Fibroblast of lung (primary cell): ENCODE measurements at regions not wholly inside any gene's neighbourhood (a gene's known extent, or its start where the extent isn't known, plus 50 kb on each side); places are given as distances from the start of the nearest gene placed in this dataset.

ENCODE experiments used
- DNase-seq, 2 donors: peaks; one replicate each; pipeline versions ENCODE4 v3.0.0 to v3.0.0-alpha.2; 2010; ENCODE audit warnings: low read depth in 2 of 2
- H2AFZ ChIP-seq: 2 replicates; pipeline ENCODE4 v1.5.1; 2012; ENCODE audit warnings: low read length, control low read depth, inconsistent platforms
- H3K27ac ChIP-seq: 2 replicates; pipeline ENCODE4 v1.5.1; 2011; ENCODE audit warnings: low read length, control low read depth; ENCODE audit not compliant: insufficient read depth
- H3K27me3 ChIP-seq: 2 replicates; pipeline ENCODE4 v1.5.1; 2011; ENCODE audit warnings: mild to moderate bottlenecking, low read length; ENCODE audit not compliant: control insufficient read depth, insufficient read depth
- H3K36me3 ChIP-seq: 2 replicates; pipeline ENCODE4 v1.5.1; 2011; ENCODE audit warnings: low read length; ENCODE audit not compliant: control insufficient read depth, insufficient read depth
- H3K4me1 ChIP-seq: 2 replicates; pipeline ENCODE4 v1.5.1; 2011; ENCODE audit warnings: low read length; ENCODE audit not compliant: control insufficient read depth, insufficient read depth; ENCODE audit errors: extremely low read depth
- H3K4me2 ChIP-seq: 2 replicates; pipeline ENCODE4 v1.5.1; 2011; ENCODE audit warnings: low read length, control low read depth; ENCODE audit not compliant: insufficient read depth; ENCODE audit errors: extremely low read depth
- H3K4me3 ChIP-seq, 4 experiments: fragments of 200-600 bp in 1 of 4; sonication (generic) in 1 of 4; replicated peaks in 1 of 4; 2 replicates each; pipeline ENCODE4 v1.5.1; 2011 to 2016; ENCODE audit warnings: low read length in 4 of 4, low read depth in 3 of 4, mild to moderate bottlenecking in 3 of 4, control low read depth in 2 of 4, inconsistent platforms in 1 of 4, mixed read lengths in 1 of 4; ENCODE audit not compliant: insufficient read depth in 1 of 4; ENCODE audit errors: control extremely low read depth in 1 of 4
- H3K79me2 ChIP-seq: 2 replicates; pipeline ENCODE4 v1.5.1; 2012; ENCODE audit warnings: mild to moderate bottlenecking, low read length, inconsistent platforms; ENCODE audit not compliant: control insufficient read depth, insufficient read depth
- H3K9ac ChIP-seq: 2 replicates; pipeline ENCODE4 v1.5.1; 2011; ENCODE audit warnings: mild to moderate bottlenecking, low read length, control low read depth; ENCODE audit not compliant: insufficient read depth
- H3K9me3 ChIP-seq: 2 replicates; pipeline ENCODE4 v1.5.1; 2012; ENCODE audit warnings: low read depth, low read length; ENCODE audit not compliant: control insufficient read depth, insufficient read depth
- H4K20me1 ChIP-seq: 2 replicates; pipeline ENCODE4 v1.5.1; 2011; ENCODE audit warnings: low read length; ENCODE audit not compliant: control insufficient read depth, insufficient read depth; ENCODE audit errors: extremely low read depth
- CTCF ChIP-seq, 2 donors: IDR thresholded peaks in 1 of 2; conservative IDR thresholded peaks in 1 of 2; 1 replicate in 1 of 2; 2 replicates in 1 of 2; pipeline ENCODE4 v1.5.1; 2011 to 2012; ENCODE audit warnings: low read length in 2 of 2, control low read depth in 1 of 2, inconsistent platforms in 1 of 2, low read depth in 1 of 2, mild to moderate bottlenecking in 1 of 2
- EZH2 ChIP-seq: IDR thresholded peaks from 2 replicates; pipeline ENCODE4 v1.5.1; 2012; ENCODE audit warnings: low read length, control low read depth, mild to moderate bottlenecking; ENCODE audit errors: missing control alignments

- H3K27ac ChIP-seq: no peak overlapping the region
- peak in 1 of 2 donors; percentile 42 for DNase-seq
- no peak overlapping the region for H3K9ac ChIP-seq
- H2AFZ ChIP-seq: no peak overlapping the region
- H3K27me3 ChIP-seq: no peaks in the 10 kb centered on the region
- H3K79me2 ChIP-seq: no peaks in the 10 kb centered on the region
- no peak overlapping the region for H3K4me3 ChIP-seq
- H3K36me3 ChIP-seq: no peaks in the 10 kb centered on the region
- H3K4me1 ChIP-seq: no peaks in the 10 kb centered on the region
- TF ChIP-seq EZH2 (no peak), CTCF (conservative IDR thresholded peaks at IDR 0.05 in 1 of 2, IDR thresholded peaks at IDR 0.05 in 1 of 2; ENCODE audit: low read depth in 1 of 2, low read length in 2 of 2) (no peak)
- no peaks in the 10 kb centered on the region for H3K9me3 ChIP-seq
- no peak overlapping the region for H3K4me2 ChIP-seq
- H4K20me1 ChIP-seq: no peaks in the 10 kb centered on the region
Measured at GRCh38 chr3:110903771-110904519, 167.7 kb upstream of the NECTIN3 start.

DNA sequence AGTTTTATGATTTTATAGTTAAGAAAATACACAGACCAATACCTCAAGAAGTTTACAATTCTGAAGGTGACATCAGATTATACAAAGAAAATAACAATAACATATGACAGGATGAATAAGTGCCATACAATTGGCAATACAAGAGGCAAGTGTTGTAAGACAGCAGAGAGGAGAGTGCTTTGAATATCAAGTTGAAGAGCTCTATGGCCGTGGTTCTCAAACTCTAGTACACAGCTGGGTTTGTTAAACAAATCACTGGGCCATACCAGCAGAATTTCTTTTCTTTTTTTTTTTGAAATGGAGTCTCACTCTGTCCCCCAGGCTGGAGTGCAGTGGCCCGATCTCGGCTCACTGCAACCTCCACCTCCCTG, 167.1 kb upstream of the NECTIN3 start:
- TF ChIP-seq CTCF (conservative IDR thresholded peaks at IDR 0.05 in 1 of 2, IDR thresholded peaks at IDR 0.05 in 1 of 2; ENCODE audit: low read depth in 1 of 2, low read length in 2 of 2): no peak
- no peak for TF ChIP-seq EZH2
- H3K36me3 ChIP-seq: no peaks in the 10 kb centered on the region
- no peaks in the 10 kb centered on the region for H3K79me2 ChIP-seq
- H3K4me1 ChIP-seq: no peaks in the 10 kb centered on the region
- no peak overlapping the region for H3K27ac ChIP-seq
- no peak overlapping the region for H3K4me3 ChIP-seq
- no peak overlapping the region for H3K9ac ChIP-seq
- H2AFZ ChIP-seq: no peak overlapping the region
- no peaks in the 10 kb centered on the region for H4K20me1 ChIP-seq
- no peaks in the 10 kb centered on the region for H3K9me3 ChIP-seq
- no peaks in the 10 kb centered on the region for H3K27me3 ChIP-seq
- no peak overlapping the region for H3K4me2 ChIP-seq
- no peak for DNase-seq

GRCh38 chr3:110905121-110905520, 166.5 kb upstream of the NECTIN3 start:
- Histone ChIP-seq H2AFZ (no peak overlapping the region), H3K9me3 (no peaks in the 10 kb centered on the region), H3K4me1 (no peaks in the 10 kb centered on the region), H3K36me3 (no peaks in the 10 kb centered on the region), H3K79me2 (no peaks in the 10 kb centered on the region), H3K27me3 (no peaks in the 10 kb centered on the region), H3K27ac (no peak overlapping the region), H4K20me1 (no peaks in the 10 kb centered on the region), H3K4me2 (no peak overlapping the region), H3K4me3 (no peak overlapping the region), H3K9ac (no peak overlapping the region)
- no peak for DNase-seq
- TF ChIP-seq EZH2 (no peak), CTCF (conservative IDR thresholded peaks at IDR 0.05 in 1 of 2, IDR thresholded peaks at IDR 0.05 in 1 of 2; ENCODE audit: low read depth in 1 of 2, low read length in 2 of 2) (no peak)
